ENCODE measurements at regions not wholly inside any gene's neighbourhood (a gene's known extent, or its start where the extent isn't known, plus 50 kb on each side); places are given as distances from the start of the nearest gene placed in this dataset.

DNA sequence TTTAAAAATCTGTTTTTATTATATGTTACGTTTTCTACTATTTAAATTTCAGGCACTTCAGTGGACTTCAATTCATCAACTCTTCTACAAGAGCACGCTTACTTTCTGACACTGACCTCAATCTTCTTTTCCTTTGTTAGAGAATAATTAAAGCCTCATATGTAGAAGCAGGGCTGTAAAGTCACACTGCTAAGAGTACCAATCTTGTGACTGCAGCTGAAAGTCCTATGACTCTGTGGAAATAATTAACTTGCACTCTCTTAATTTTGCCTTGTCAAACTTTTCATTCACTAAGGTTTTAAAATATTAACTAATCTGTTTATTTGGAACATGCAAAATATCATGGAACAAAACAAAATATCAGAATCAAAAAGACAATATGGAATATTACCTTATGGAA, 498.1 kb downstream of the PCDH10 start:
- no peak overlapping the region for H2BK5ac ChIP-seq (ENCODE audit: low read depth, low read length, poor library complexity, severe bottlenecking)
- CTCF ChIA-PET = no interaction called here
- no peaks in the 10 kb centered on the region for H3K79me1 ChIP-seq (ENCODE audit: low read depth in 1 of 2, low read length in 2 of 2)
- H2AK9ac ChIP-seq (replicated peaks; ENCODE audit: low read depth, low read length, poor library complexity) = no peak overlapping the region
- no peak overlapping the region for H2BK20ac ChIP-seq (ENCODE audit: low read depth, low read length)
- H3K4me3 ChIP-seq (ENCODE audit: insufficient read depth, low read depth, low read length) = no peak overlapping the region
- no CpG with 5 or more reads among the region's 2 CpGs for WGBS, 2 experiments (ENCODE audit: extremely low coverage in 2 of 2, insufficient read length in 1 of 2)
- TF ChIP-seq NFE2L2 (IDR thresholded peaks at IDR 0.05; ENCODE audit: low read depth, low read length) = no peak
- no peak for TF ChIP-seq SMC3 (IDR thresholded peaks at IDR 0.05; ENCODE audit: low read depth, low read length)
- TF ChIP-seq, protein P1, sequence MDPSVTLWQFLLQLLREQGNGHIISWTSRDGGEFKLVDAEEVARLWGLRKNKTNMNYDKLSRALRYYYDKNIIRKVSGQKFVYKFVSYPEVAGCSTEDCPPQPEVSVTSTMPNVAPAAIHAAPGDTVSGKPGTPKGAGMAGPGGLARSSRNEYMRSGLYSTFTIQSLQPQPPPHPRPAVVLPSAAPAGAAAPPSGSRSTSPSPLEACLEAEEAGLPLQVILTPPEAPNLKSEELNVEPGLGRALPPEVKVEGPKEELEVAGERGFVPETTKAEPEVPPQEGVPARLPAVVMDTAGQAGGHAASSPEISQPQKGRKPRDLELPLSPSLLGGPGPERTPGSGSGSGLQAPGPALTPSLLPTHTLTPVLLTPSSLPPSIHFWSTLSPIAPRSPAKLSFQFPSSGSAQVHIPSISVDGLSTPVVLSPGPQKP (IDR thresholded peaks at IDR 0.05; ENCODE audit: borderline replicate concordance, low read depth, low read length) = no peak
- no peak for TF ChIP-seq MAFK (IDR thresholded peaks at IDR 0.05; ENCODE audit: low read depth, low read length)
- TF ChIP-seq, protein P2, sequence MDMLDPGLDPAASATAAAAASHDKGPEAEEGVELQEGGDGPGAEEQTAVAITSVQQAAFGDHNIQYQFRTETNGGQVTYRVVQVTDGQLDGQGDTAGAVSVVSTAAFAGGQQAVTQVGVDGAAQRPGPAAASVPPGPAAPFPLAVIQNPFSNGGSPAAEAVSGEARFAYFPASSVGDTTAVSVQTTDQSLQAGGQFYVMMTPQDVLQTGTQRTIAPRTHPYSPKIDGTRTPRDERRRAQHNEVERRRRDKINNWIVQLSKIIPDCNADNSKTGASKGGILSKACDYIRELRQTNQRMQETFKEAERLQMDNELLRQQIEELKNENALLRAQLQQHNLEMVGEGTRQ (IDR thresholded peaks at IDR 0.05; ENCODE audit: low read depth, low read length) = no peak
- no TSS peak for BruUV-seq (replicated peaks)
- POLR2A ChIA-PET (ENCODE audit: unreplicated experiment) = no interaction called here
- H2AFZ ChIP-seq (replicated peaks; ENCODE audit: low read length, poor library complexity) = no peak overlapping the region
- intact Hi-C loops (cut with micrococcal nuclease) = no loop called here
- no peak overlapping the region for H4K91ac ChIP-seq (ENCODE audit: insufficient read depth, low read depth, low read length)
- no peak overlapping the region for H3K14ac ChIP-seq (replicated peaks; ENCODE audit: low read depth, low read length)
- dilution Hi-C loops (cut with HindIII; ENCODE audit: low sequenced_read_pairs, unreplicated experiment) = no loop called here
- no peak overlapping the region for H2AK5ac ChIP-seq (ENCODE audit: low read depth, low read length)
- no peaks in the 10 kb centered on the region for H3K27me3 ChIP-seq (ENCODE audit: control insufficient read depth, insufficient read depth, low read length)
- no peak overlapping the region for H3K27ac ChIP-seq (ENCODE audit: insufficient read depth, low read length)
- H3K23ac ChIP-seq (ENCODE audit: low read depth, low read length) = no peak overlapping the region
- no peak overlapping the region for H4K8ac ChIP-seq (ENCODE audit: low read depth in 2 of 2, low read length in 2 of 2)
- in situ Hi-C loops (cut with MboI; ENCODE audit: low sequenced_read_pairs) = no loop called here
- H3K4me1 ChIP-seq (ENCODE audit: control insufficient read depth, insufficient read depth, low read length) = no peaks in the 10 kb centered on the region
- H2BK15ac ChIP-seq (ENCODE audit: low read depth, low read length) = no peak overlapping the region
- ATAC-seq (ENCODE audit: low read depth) (no peak), DNase-seq (no peak)
- H4K5ac ChIP-seq (ENCODE audit: low read depth, low read length) = no peak overlapping the region
- no peak overlapping the region for H3K56ac ChIP-seq (ENCODE audit: extremely low read depth, insufficient read depth, low read length)
- H3K4me2 ChIP-seq (ENCODE audit: low read depth, low read length) = no peak overlapping the region
- no peaks in the 10 kb centered on the region for H3K9me1 ChIP-seq (ENCODE audit: insufficient read depth, low read length)
- no peak overlapping the region for H2BK120ac ChIP-seq (ENCODE audit: low read depth, low read length)
- H3K4ac ChIP-seq (ENCODE audit: low read depth, low read length) = no peak overlapping the region
- no peak overlapping the region for H3K9ac ChIP-seq (ENCODE audit: low read depth, low read length)
- H4K20me1 ChIP-seq (ENCODE audit: insufficient read depth, low read length) = no peaks in the 10 kb centered on the region
- no peak overlapping the region for H3K18ac ChIP-seq (ENCODE audit: low read depth, low read length)
- H3K36me3 ChIP-seq (ENCODE audit: control insufficient read depth, insufficient read depth, low read length) = no peaks in the 10 kb centered on the region
- H3K9me3 ChIP-seq (ENCODE audit: control insufficient read depth, insufficient read depth, low read length) = no peaks in the 10 kb centered on the region

Data from IMR-90 (cell line).